Right lobe of liver (tissue), 6 donors: ENCODE measurements at regions not wholly inside any gene's neighbourhood (a gene's known extent, or its start where the extent isn't known, plus 50 kb on each side); places are given as distances from the start of the nearest gene placed in this dataset.

ENCODE experiments used
- ATAC-seq, 4 donors: fragments of 200-7000 bp; cut with Tn5 transposase; one replicate each; pipeline ENCODE4 v1.9.1; 2020; ENCODE audit warnings: mild to moderate bottlenecking in 4 of 4, moderate library complexity in 4 of 4
- DNase-seq, 3 donors: peaks; one replicate each; pipeline ENCODE4 v3.0.0-alpha.2; 2020
- H3K27ac ChIP-seq, 3 donors: fragments of 200-600 bp; one replicate each; pipeline ENCODE4 v1.8.0; 2022
- H3K27me3 ChIP-seq, 2 donors: fragments of 200-600 bp; one replicate each; pipeline ENCODE4 v1.8.0; 2022
- H3K36me3 ChIP-seq, 4 donors: fragments of 200-600 bp; sonication (generic) in 1 of 4; one replicate each; pipeline versions ENCODE4 v1.5.1 to v1.8.0; 2017 to 2022; ENCODE audit warnings: control low read depth in 1 of 4
- H3K4me1 ChIP-seq, 4 donors: fragments of 200-600 bp; sonication (generic) in 1 of 4; one replicate each; pipeline versions ENCODE4 v1.5.1 to v1.8.0; 2017 to 2022; ENCODE audit warnings: control low read depth in 1 of 4
- H3K4me3 ChIP-seq, 3 donors: fragments of 200-600 bp; one replicate each; pipeline ENCODE4 v1.8.0; 2022
- H3K9me3 ChIP-seq, 4 donors: fragments of 200-600 bp; sonication (generic) in 1 of 4; one replicate each; pipeline versions ENCODE4 v1.5.1 to v1.8.0; 2017 to 2022; ENCODE audit warnings: control low read depth in 1 of 4
- CTCF ChIP-seq, 4 donors: fragments of 200-600 bp in 3 of 4; fragments of 450-650 bp in 1 of 4; IDR thresholded peaks; one replicate each; pipeline versions ENCODE4 v1.5.1 to v1.8.0; 2016 to 2022; ENCODE audit warnings: antibody characterized with exemption in 4 of 4, mild to moderate bottlenecking in 2 of 4
- POLR2A ChIP-seq: fragments of 450-650 bp; IDR thresholded peaks from one replicate; pipeline ENCODE4 v1.6.1; 2017; ENCODE audit warnings: antibody characterized with exemption, mild to moderate bottlenecking
- WGBS: methylation state at CpG from one replicate; pipeline ENCODE4 v1.1.6; 2018; ENCODE audit warnings: low coverage, low lambda C conversion rate; ENCODE audit not compliant: insufficient coverage; ENCODE audit errors: missing lambda C conversion rate; 5-methylcytosine and 5-hydroxymethylcytosine counted together
- intact Hi-C, 2 donors: fragments of 100-400 bp; cut with DNase I; formaldehyde crosslinking; loops; one replicate each; pipeline versions ENCODE4 v1.11.2 to v1.14.1; 2022
- donor health status: DM: no; HTN: yes; CAD: no.
- donor health status: DM: no; HTN: no; CAD: no.
- donor health status: DM: no; HTN: no; CAD: no.
- donor health status: DM: no; HTN: yes; CAD: no.
- donor health status: DM: no; HTN: yes; CAD: no.

GRCh38 chr13:76225815-76226489 lies 589.8 kb downstream of the LMO7 start:
- Histone ChIP-seq H3K36me3 (no peaks in the 10 kb centered on the region), H3K27me3 (no peaks in the 10 kb centered on the region), H3K4me3 (no peak overlapping the region), H3K4me1 (no peaks in the 10 kb centered on the region), H3K27ac (no peak overlapping the region), H3K9me3 (no peaks in the 10 kb centered on the region)
- DNase-seq (no peak), ATAC-seq (no peak)
- TF ChIP-seq POLR2A: no peak
- no peak for TF ChIP-seq CTCF (IDR thresholded peaks at IDR 0.05)
- intact Hi-C loops: no loop called here
- 32% methylated on average over 8 of the region's 8 CpGs for WGBS

GRCh38 chr13:76223999-76224398 lies 587.9 kb downstream of the LMO7 start:
- Histone ChIP-seq H3K36me3 (no peaks in the 10 kb centered on the region), H3K27me3 (no peaks in the 10 kb centered on the region), H3K4me3 (no peak overlapping the region), H3K27ac (no peak overlapping the region), H3K4me1 (no peaks in the 10 kb centered on the region), H3K9me3 (no peaks in the 10 kb centered on the region)
- DNase-seq (no peak), ATAC-seq (no peak)
- WGBS: 36% methylated on average over 4 of the region's 5 CpGs
- TF ChIP-seq POLR2A: no peak
- no peak for TF ChIP-seq CTCF (IDR thresholded peaks at IDR 0.05)
- intact Hi-C loops: no loop called here

GRCh38 chr13:76223565-76223964 lies 587.4 kb downstream of the LMO7 start:
- TF ChIP-seq POLR2A: no peak
- no peak for TF ChIP-seq CTCF (IDR thresholded peaks at IDR 0.05)
- Histone ChIP-seq H3K4me1 (no peaks in the 10 kb centered on the region), H3K4me3 (no peak overlapping the region), H3K27ac (no peak overlapping the region), H3K27me3 (no peaks in the 10 kb centered on the region), H3K9me3 (no peaks in the 10 kb centered on the region), H3K36me3 (no peaks in the 10 kb centered on the region)
- intact Hi-C loops: no loop called here
- no peak for DNase-seq
- no peak for ATAC-seq
- WGBS: 50% methylated on average over 2 of the region's 2 CpGs

- Histone ChIP-seq H3K36me3 (no peaks in the 10 kb centered on the region), H3K4me1 (no peaks in the 10 kb centered on the region), H3K27me3 (no peaks in the 10 kb centered on the region), H3K27ac (no peak overlapping the region), H3K9me3 (no peaks in the 10 kb centered on the region), H3K4me3 (no peak overlapping the region)
- intact Hi-C loops: no loop called here
- WGBS: 52% methylated on average over 2 of the region's 2 CpGs
- TF ChIP-seq CTCF (IDR thresholded peaks at IDR 0.05) (no peak), POLR2A (no peak)
- DNase-seq: no peak
- no peak for ATAC-seq
These were observed 586.4 kb downstream of the LMO7 start for GRCh38 chr13:76222511-76222910.

GRCh38 chr13:76216729-76217128 lies 580.6 kb downstream of the LMO7 start:
- WGBS: 48% methylated on average over 2 of the region's 2 CpGs
- no peak for TF ChIP-seq CTCF (IDR thresholded peaks at IDR 0.05)
- TF ChIP-seq POLR2A: no peak
- no peak overlapping the region for H3K27ac ChIP-seq
- no peak overlapping the region for H3K4me3 ChIP-seq
- intact Hi-C loops: no loop called here
- ATAC-seq (no peak), DNase-seq (no peak)
- H3K4me1 ChIP-seq: no peaks in the 10 kb centered on the region
- H3K36me3 ChIP-seq: no peaks in the 10 kb centered on the region
- H3K27me3 ChIP-seq: no peaks in the 10 kb centered on the region
- no peaks in the 10 kb centered on the region for H3K9me3 ChIP-seq
